Loucy (cell line): ENCODE measurements at regions not wholly inside any gene's neighbourhood (a gene's known extent, or its start where the extent isn't known, plus 50 kb on each side); places are given as distances from the start of the nearest gene placed in this dataset.

Experiments
- CTCF ChIP-seq: fragments of 200-600 bp; sonication (generic); conservative IDR thresholded peaks from 2 replicates; pipeline ENCODE4 v1.5.1; 2014; ENCODE audit warnings: mild to moderate bottlenecking, antibody characterized with exemption, low read length
- EZH2phosphoT487 ChIP-seq: fragments of 200-600 bp; IDR thresholded peaks from 2 replicates; pipeline ENCODE4 v1.6.1; 2018; ENCODE audit warnings: antibody characterized with exemption, mild to moderate bottlenecking, moderate library complexity, borderline replicate concordance

GRCh38 chr6:114862064-114862463, 519.2 kb upstream of the HS3ST5 start:
- TF ChIP-seq CTCF (no peak), EZH2phosphoT487 (no peak)
